Immature natural killer cell (primary cell): ENCODE measurements at regions not wholly inside any gene's neighbourhood (a gene's known extent, or its start where the extent isn't known, plus 50 kb on each side); places are given as distances from the start of the nearest gene placed in this dataset.
A peak's percentile ranks its signal among the peaks of the same experiment; 100 is the strongest.

ENCODE experiments used
- DNase-seq, 3 donors: peaks; one replicate each; pipeline ENCODE4 v3.0.0; 2022; ENCODE audit warnings: mixed read lengths in 1 of 3
- H3K27ac Mint-ChIP-seq, 6 donors: one replicate each; pipeline ENCODE4 v1.8.0; 2020; ENCODE audit warnings: mixed read lengths in 6 of 6, mild to moderate bottlenecking in 5 of 6, inconsistent platforms in 4 of 6, moderate library complexity in 3 of 6
- H3K27me3 Mint-ChIP-seq, 3 donors: one replicate each; pipeline ENCODE4 v1.8.0; 2020 to 2021; ENCODE audit warnings: low read depth in 3 of 3, mild to moderate bottlenecking in 3 of 3, mixed read lengths in 3 of 3, moderate library complexity in 3 of 3, inconsistent platforms in 1 of 3
- H3K36me3 Mint-ChIP-seq, 3 donors: one replicate each; pipeline ENCODE4 v1.8.0; 2020; ENCODE audit warnings: mixed read lengths in 3 of 3, inconsistent platforms in 2 of 3, mild to moderate bottlenecking in 2 of 3
- H3K4me1 Mint-ChIP-seq, 2 donors: one replicate each; pipeline ENCODE4 v1.8.0; 2020; ENCODE audit warnings: inconsistent platforms in 2 of 2, mild to moderate bottlenecking in 2 of 2, mixed read lengths in 2 of 2, moderate library complexity in 1 of 2
- H3K4me3 Mint-ChIP-seq, 5 donors: one replicate each; pipeline ENCODE4 v1.8.0; 2020; ENCODE audit warnings: mild to moderate bottlenecking in 5 of 5, mixed read lengths in 5 of 5, inconsistent platforms in 3 of 5, moderate library complexity in 3 of 5
- H3K9me3 Mint-ChIP-seq, 6 donors: one replicate each; pipeline ENCODE4 v1.8.0; 2020; ENCODE audit warnings: mild to moderate bottlenecking in 6 of 6, mixed read lengths in 6 of 6, inconsistent platforms in 4 of 6, moderate library complexity in 3 of 6

DNA sequence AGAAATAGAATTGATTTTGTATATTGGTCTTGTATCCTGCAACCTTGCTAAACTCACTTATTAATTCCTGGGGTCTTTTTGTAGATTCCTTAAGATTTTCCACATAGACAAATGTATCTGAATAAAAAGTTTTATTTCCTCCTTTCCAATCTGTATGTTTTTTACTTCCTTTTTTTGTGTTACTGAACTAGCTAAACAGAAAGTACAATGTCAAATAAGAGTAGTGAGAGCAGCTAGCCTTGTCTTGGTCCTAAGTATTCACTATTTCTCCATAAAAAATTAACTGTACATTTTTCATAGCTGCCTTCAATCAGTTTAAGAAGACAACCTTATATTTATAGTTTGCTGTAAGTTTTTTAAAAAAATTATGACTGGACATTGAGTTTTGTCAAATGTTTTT, 74.9 kb downstream of the FASLG start:
- Mint-ChIP-seq H3K36me3 (peaks cover 0 to 1% (median 0%) of the 10 kb centered on the region in 3 donors), H3K4me1 (no peaks in the 10 kb centered on the region), H3K27me3 (no peaks in the 10 kb centered on the region), H3K27ac (no peak overlapping the region), H3K9me3 (peaks cover 0 to 2% (median 0%) of the 10 kb centered on the region in 6 donors), H3K4me3 (no peak overlapping the region)
- DNase-seq, result no peak

DNA sequence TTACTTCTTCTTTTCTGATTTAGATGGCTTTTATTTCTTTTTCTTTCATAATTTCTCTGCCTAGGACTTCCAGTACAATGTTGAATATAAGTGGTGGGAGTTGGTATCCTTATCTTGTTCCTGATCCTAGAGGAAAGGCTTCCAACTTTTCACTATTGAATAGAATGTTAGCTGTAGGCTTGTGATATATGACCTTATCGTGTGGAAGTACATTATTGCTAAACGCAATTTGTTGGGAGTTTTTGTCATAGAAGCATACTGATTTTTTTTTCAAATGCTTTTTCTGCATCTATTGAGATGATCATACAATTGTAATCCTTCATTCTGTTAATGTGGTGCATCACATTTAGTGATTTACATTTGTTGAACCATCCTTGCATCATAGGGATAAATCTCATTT, 79.5 kb downstream of the FASLG start:
- peaks cover 0 to 4% (median 4%) of the 10 kb centered on the region in 3 donors for H3K27me3 Mint-ChIP-seq
- no peak overlapping the region for H3K4me3 Mint-ChIP-seq
- H3K4me1 Mint-ChIP-seq, result peaks cover 2 to 6% of the 10 kb centered on the region in 2 donors
- no peak overlapping the region for H3K27ac Mint-ChIP-seq
- H3K36me3 Mint-ChIP-seq, result no peaks in the 10 kb centered on the region
- DNase-seq, result no peak
- H3K9me3 Mint-ChIP-seq, result no peaks in the 10 kb centered on the region

DNA sequence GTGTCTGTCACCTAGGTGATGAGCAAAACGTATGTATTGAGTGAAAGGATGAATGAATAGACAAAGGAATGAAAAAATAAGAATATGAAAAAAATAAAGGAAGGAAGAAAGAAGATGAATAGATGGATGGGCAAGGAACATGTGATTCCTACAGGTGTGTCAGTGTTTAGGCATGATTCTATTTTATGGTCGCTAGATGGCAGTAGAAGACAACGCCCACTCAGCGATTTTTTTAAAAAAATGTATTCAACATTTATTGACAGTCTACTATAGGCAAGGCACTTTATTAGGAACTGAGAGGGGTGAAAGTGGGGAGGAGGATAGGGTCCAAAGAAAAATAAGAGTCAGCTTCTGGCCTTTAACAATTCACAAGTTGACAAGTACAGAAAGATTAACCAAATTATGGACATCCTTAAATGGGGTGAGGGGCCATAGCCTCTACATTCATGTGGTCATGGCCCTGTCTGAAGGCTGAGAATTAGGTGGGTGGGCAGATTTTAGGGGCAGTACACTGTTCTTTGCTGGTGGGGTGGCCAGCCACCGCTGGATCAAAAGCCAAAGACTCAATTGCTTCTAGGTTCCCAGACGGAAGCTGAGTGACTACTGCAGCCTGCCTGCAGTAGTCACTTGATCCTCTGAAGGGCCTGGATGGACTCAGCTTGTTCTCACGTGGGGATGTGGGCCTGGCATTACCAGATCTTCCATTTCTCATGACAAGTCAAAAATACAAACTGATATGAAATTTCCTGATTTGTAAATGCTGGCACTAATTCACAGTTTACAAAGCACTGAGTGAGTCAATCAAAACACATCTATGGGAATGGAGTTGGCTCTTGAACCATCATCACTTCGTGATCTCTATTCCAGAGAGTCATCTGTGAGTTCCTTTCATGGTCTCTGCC, 83.9 kb downstream of the FASLG start:
- DNase-seq, result peak; percentile 39 to 49 (median 48)
- no peak overlapping the region for H3K27ac Mint-ChIP-seq
- peaks cover 4 to 5% (median 4%) of the 10 kb centered on the region in 3 donors for H3K27me3 Mint-ChIP-seq

DNA sequence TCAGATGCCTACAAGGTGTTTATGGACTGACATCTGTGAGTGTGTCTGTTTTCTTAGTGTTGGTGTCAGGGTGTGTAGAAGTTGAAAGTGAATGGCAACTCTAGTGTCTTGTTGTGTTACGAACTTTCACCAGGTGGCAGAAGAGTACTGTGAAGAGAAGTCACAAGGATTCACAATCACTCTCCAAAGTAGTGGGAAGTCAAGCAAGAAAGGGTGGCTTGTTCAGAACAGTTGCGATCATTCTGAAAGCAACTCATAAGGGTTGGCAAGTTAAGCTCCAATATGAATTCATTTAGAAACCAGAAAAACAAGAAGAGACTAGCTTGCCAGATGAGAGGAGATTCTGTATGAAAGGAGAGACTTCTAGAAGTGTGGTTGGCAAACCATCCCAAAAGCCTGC, 86.1 kb downstream of the FASLG start:
- peak overlapping the region in 2 of 5 donors; percentile 24 to 67 for H3K4me3 Mint-ChIP-seq
- H3K27ac Mint-ChIP-seq, result peak overlapping the region in 5 of 6 donors; percentile 0 to 76 (median 8)
- peaks cover 4 to 6% (median 5%) of the 10 kb centered on the region in 3 donors for H3K27me3 Mint-ChIP-seq
- H3K4me1 Mint-ChIP-seq, result peaks cover 35 to 38% of the 10 kb centered on the region in 2 donors
- H3K9me3 Mint-ChIP-seq, result no peaks in the 10 kb centered on the region
- DNase-seq, result peak; percentile 39 to 60 (median 56)
- no peaks in the 10 kb centered on the region for H3K36me3 Mint-ChIP-seq

More for the DNA sequence above, 83.9 kb downstream of the FASLG start:
- Mint-ChIP-seq H3K9me3 (no peaks in the 10 kb centered on the region), H3K4me3 (no peak overlapping the region), H3K4me1 (peaks cover 35 to 38% of the 10 kb centered on the region in 2 donors), H3K36me3 (no peaks in the 10 kb centered on the region)

DNA sequence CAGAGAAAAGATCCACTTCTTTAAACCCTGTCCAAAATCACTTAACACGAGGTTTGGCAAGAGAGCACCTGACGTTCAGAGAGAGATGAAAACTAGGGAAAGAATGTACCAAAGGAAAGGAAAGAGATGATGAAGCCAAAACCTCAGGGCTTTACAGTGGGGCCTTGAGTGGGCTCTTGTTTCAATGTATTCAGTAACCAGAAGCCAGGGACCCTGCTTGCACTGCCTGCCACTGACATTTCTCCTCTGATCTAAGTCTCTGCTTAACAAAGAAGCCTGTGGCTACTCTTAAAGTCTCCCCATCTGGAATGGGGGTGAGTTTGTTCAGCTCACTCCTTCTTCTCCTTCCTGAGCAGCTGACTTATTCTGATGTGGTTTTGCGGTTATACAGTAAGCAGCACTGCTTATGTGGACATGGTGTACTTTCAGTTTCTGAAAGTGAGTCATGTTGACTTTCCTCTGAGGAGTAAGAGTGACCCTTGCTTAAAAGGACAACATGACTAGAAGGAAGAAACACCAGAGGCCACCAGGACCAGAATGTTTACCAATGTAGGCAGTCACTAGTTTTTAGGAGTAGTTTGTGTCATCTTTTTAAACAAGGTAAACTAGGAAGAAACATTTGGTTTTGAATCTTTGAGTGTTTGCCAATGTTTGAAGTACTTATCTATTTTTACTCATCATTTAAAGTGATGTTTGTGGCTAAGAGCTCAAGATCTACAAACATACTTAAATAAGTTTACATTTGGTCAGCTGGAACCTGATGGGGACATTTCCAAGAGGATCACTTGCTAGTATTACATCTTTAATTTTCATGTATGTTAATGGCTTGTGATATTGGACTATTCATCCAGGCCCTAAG, 87.4 kb downstream of the FASLG start:
- Mint-ChIP-seq H3K27me3 (peaks cover 2 to 6% (median 5%) of the 10 kb centered on the region in 3 donors), H3K4me3 (peak overlapping the region; percentile 46 to 69 (median 62)), H3K36me3 (no peaks in the 10 kb centered on the region), H3K4me1 (peaks cover 35 to 38% of the 10 kb centered on the region in 2 donors), H3K27ac (peak overlapping the region; percentile 70 to 86 (median 82)), H3K9me3 (no peaks in the 10 kb centered on the region)
- peak; percentile 71 to 72 (median 72) for DNase-seq

DNA sequence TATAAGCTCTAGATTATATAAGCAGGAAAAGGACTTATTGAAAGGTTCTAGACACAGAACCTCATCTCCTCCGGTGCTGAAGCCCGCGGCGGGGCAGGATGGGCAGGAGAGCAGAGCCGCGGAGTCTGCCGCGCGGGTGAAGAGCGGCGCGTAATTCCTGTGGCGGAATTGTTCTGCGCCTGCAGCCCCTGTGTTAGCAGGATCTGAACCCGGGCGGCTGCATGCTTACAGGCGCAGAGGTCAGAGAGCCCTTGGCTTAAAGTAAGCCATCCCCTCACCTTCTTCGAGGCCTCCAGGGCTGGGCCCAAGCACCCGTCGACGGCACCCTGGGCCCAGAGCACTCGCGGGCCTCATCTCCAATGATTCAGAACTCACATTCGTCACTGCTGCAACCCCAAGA, 89.3 kb downstream of the FASLG start:
- Mint-ChIP-seq H3K36me3 (no peaks in the 10 kb centered on the region), H3K4me1 (peaks cover 32 to 33% of the 10 kb centered on the region in 2 donors), H3K4me3 (no peak overlapping the region), H3K27ac (no peak overlapping the region), H3K9me3 (no peaks in the 10 kb centered on the region), H3K27me3 (peaks cover 2 to 7% (median 3%) of the 10 kb centered on the region in 3 donors)
- no peak for DNase-seq

DNA sequence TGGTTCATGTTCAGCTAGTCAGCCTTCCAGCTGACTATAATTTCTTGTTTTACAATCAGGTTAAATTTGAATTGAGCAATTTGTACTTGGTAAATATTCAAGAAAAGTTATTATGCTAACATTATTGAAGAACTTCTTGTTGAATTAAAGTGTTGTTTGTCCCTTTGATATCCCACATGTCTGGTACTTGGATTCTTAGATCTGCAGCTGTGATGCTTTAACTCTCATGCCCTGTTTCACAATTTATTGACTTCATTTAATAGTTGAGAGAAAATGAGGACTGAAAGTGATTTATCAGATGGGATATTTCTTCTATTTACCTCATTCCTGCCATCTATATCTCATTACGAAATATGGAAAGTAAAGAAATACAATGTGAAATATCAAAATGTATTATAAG, 92.8 kb downstream of the FASLG start:
- no peak overlapping the region for H3K4me3 Mint-ChIP-seq
- H3K27me3 Mint-ChIP-seq, result peaks cover 2 to 3% (median 3%) of the 10 kb centered on the region in 3 donors
- no peak overlapping the region for H3K27ac Mint-ChIP-seq
- H3K9me3 Mint-ChIP-seq, result no peaks in the 10 kb centered on the region
- no peak for DNase-seq
- peaks cover 11 to 12% of the 10 kb centered on the region in 2 donors for H3K4me1 Mint-ChIP-seq
- H3K36me3 Mint-ChIP-seq, result no peaks in the 10 kb centered on the region

DNA sequence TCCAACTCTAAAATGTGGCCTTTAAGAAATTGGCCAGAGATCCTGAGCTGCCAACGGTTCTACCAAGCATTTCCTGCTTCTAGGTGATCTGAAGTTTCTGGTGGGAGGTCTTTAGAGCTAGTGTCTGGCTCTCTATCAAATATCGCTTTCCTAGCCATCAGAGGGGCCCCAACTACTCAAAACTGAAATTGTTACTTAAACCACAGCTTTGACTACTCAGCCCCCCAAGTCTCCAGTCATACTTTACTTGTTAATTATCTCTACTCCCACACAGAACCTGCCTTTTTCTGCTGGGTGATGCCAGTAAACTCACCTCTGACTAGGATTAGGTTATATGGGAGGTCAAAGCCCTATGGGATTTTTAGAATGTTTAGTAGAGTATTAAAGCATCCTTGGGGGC, 95.1 kb downstream of the FASLG start:
- DNase-seq, result no peak
- no peaks in the 10 kb centered on the region for H3K9me3 Mint-ChIP-seq
- no peak overlapping the region for H3K27ac Mint-ChIP-seq

DNA sequence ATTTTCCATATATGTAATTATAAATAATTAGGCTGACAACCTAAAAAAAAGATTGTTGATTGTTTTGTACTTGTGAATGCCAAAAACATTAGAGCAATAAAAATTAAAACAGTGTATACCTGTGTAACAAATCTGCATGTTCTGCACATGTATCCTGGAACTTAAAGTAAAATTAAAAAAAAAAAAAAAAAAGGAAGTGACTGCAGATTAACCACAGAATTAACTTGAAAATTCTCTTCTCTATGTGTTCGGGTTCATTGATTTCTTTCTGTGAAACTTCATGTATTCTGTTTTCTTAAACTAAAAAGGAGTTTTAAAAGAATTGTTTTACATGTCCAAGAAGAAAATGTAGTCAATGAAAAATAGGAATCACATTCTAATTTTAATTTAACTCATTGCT, 95.7 kb downstream of the FASLG start:
- no peak overlapping the region for H3K4me3 Mint-ChIP-seq
- H3K27ac Mint-ChIP-seq, result no peak overlapping the region
- H3K27me3 Mint-ChIP-seq, result peaks cover 0 to 3% (median 3%) of the 10 kb centered on the region in 3 donors
- H3K9me3 Mint-ChIP-seq, result no peaks in the 10 kb centered on the region
- H3K4me1 Mint-ChIP-seq, result no peaks in the 10 kb centered on the region
- no peaks in the 10 kb centered on the region for H3K36me3 Mint-ChIP-seq
- no peak for DNase-seq

More for the DNA sequence above, 95.1 kb downstream of the FASLG start:
- Mint-ChIP-seq H3K4me3 (no peak overlapping the region), H3K4me1 (no peaks in the 10 kb centered on the region), H3K27me3 (peaks cover 2 to 3% (median 3%) of the 10 kb centered on the region in 3 donors), H3K36me3 (no peaks in the 10 kb centered on the region)

DNA sequence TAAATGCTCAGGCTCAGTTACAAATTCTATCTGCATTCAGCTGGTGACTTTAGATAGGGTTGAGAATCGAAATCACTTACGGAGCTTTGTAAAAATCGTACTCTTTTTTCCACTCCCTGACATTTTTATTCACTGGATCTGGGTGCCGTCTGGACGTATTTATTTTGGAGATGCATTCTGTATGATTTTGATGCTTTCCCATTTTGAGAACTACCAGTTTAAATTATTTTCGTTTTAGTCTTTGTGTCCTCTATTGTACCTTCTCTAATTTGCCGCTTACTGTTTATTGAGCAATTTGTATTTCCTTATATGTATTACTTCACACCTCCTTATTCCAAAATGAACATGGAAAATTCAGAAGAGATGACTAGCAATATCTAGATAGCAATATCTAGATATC, 96.2 kb downstream of the FASLG start:
- Mint-ChIP-seq H3K36me3 (no peaks in the 10 kb centered on the region), H3K27ac (no peak overlapping the region), H3K27me3 (peaks cover 0 to 3% (median 3%) of the 10 kb centered on the region in 3 donors), H3K4me1 (no peaks in the 10 kb centered on the region), H3K9me3 (no peaks in the 10 kb centered on the region), H3K4me3 (no peak overlapping the region)
- no peak for DNase-seq

DNA sequence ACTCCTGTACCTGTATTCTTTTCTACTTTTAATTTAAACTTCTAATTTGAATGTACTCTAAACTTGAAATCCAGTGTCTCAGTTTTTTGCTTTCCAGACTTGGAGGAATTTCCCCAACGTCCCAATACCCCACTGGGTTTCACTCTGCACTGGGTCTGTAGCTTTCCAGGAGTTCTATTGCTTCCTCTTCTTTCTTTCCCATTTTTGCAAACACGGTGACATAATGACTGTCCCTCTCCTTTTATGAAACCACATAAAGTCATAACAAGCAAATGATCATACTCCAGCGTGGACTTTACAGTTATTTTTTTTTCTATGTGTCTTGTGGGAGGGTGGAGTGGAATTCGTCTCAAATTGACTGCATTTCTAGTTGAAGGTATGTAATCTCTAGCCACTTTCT, 97.1 kb downstream of the FASLG start:
- no peak overlapping the region for H3K27ac Mint-ChIP-seq
- DNase-seq, result no peak
- H3K27me3 Mint-ChIP-seq, result peaks cover 0 to 3% (median 3%) of the 10 kb centered on the region in 3 donors
- no peaks in the 10 kb centered on the region for H3K36me3 Mint-ChIP-seq
- no peaks in the 10 kb centered on the region for H3K4me1 Mint-ChIP-seq
- H3K4me3 Mint-ChIP-seq, result no peak overlapping the region
- H3K9me3 Mint-ChIP-seq, result no peaks in the 10 kb centered on the region

DNA sequence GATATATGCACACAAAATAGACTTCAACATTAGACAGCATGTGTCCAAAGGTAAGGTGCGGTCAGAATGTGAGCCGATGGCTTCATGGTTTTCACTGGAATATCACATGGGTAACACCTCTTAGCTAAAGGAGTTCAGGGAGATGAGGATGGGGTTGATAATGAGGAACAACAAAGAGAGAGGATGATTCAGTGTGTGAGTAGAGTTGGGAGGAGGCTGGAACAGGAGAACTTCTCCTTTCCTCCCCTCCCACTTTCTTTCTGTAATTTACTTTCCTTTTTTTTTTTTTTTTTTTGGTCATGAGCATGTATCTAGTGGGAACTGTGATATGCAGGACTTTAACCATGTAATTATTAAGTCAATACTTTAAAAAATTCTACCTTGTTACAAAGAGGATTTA, 99.4 kb downstream of the FASLG start:
- no peak overlapping the region for H3K27ac Mint-ChIP-seq
- H3K4me1 Mint-ChIP-seq, result no peaks in the 10 kb centered on the region
- no peak overlapping the region for H3K4me3 Mint-ChIP-seq

DNA sequence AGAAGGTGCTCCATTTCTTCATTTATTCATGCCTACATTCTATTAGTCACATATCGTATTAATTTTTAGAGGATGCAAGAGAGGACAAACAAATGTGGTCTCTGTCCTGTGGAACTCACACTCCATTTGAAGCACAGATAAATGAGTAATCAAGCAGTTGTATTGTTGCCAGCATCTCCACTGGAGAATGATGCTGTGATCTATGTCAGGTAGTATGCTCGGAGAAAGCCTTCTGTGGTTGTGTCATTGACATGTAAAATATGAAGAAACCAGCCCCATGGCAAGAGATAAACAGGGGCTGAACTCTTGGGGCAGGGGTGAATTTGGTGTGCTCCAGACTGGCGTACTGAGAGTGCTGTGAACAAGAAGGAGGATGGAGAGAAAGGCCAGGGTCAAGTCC, 101.2 kb downstream of the FASLG start:
- Mint-ChIP-seq H3K27me3 (peaks cover 0 to 2% (median 0%) of the 10 kb centered on the region in 3 donors), H3K4me3 (no peak overlapping the region), H3K4me1 (no peaks in the 10 kb centered on the region), H3K9me3 (peaks cover 0 to 2% (median 0%) of the 10 kb centered on the region in 6 donors), H3K36me3 (no peaks in the 10 kb centered on the region), H3K27ac (no peak overlapping the region)
- DNase-seq, result no peak

More for the DNA sequence above, 99.4 kb downstream of the FASLG start:
- Mint-ChIP-seq H3K9me3 (peaks cover 0 to 2% (median 0%) of the 10 kb centered on the region in 6 donors), H3K36me3 (no peaks in the 10 kb centered on the region), H3K27me3 (no peaks in the 10 kb centered on the region)
- DNase-seq, result no peak
